GM12892 (cell line): ENCODE measurements at regions not wholly inside any gene's neighbourhood (a gene's known extent, or its start where the extent isn't known, plus 50 kb on each side); places are given as distances from the start of the nearest gene placed in this dataset.

Experiments used
- POLR2A ChIP-seq: IDR thresholded peaks from 2 replicates; pipeline ENCODE4 v1.6.1; 2011; ENCODE audit warnings: low read depth, low read length, control low read depth
- POLR2AphosphoS5 ChIP-seq: IDR thresholded peaks from 2 replicates; pipeline ENCODE4 v1.6.1; 2011; ENCODE audit warnings: low read depth, low read length, control low read depth
- TAF1 ChIP-seq: IDR thresholded peaks from 2 replicates; pipeline ENCODE4 v1.6.1; 2011; ENCODE audit warnings: low read depth, mild to moderate bottlenecking, control low read depth, low read length, borderline replicate concordance

DNA sequence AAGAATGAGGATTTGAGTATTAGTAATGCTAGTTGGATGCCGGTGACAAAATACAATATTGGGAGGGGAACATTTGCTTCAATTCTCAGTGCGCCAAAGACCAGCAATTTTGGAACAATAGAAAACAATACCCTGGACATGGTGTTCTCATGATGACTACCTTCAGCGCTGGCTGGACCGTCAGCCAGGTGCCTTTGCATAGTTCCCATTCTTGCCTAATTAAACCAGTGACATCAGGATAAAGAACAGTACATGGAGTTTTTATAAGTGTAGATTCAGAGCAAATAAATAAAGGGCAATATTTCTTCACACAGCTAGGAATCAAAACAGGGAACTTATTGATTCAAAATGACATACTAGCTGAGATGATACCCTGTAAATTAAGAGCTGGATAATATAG, 404.8 kb upstream of the RORA start:
- TF ChIP-seq POLR2A (no peak), POLR2AphosphoS5 (no peak), TAF1 (no peak)
